K562 (cell line): ENCODE measurements at regions not wholly inside any gene's neighbourhood (a gene's known extent, or its start where the extent isn't known, plus 50 kb on each side); places are given as distances from the start of the nearest gene placed in this dataset.

Experiments used
- ATAC-seq: fragments of 200-7000 bp; cut with Tn5 transposase; 3 replicates; pipeline ENCODE4 v1.9.1; 2020; ENCODE audit warnings: moderate library complexity
- BruUV-seq: library from RNA; stranded (reverse); fragments of 400-500 nt; replicated peaks from 2 replicates; lab custom pipeline; 2021; lab: Mats Ljungman, UMichigan
- CTCF ChIA-PET: fragments of 300-600 bp; formaldehyde crosslinking; extraction: SDS; loops from one replicate; lab custom pipeline; 2021; ENCODE audit warnings: low intra/inter-chr PET ratio; lab: Yijun Ruan, JAX
- POLR2A ChIA-PET: fragments of 300-600, 350-650 bp; sonication (Branson Sonifier 250); formaldehyde crosslinking; extraction: SDS; loops from one replicate; lab custom pipeline; 2021; ENCODE audit warnings: antibody characterized with exemption, inconsistent platforms; lab: Yijun Ruan, JAX
- DNase-seq, 4 experiments: peaks; one replicate each; pipeline versions ENCODE4 v3.0.0 to v3.0.0-alpha.2; 2011 to 2018; ENCODE audit warnings: low spot score in 3 of 4, mixed read lengths in 3 of 4; ENCODE audit errors: extremely low read depth in 1 of 4
- FAIRE-seq: peaks from 2 replicates; lab custom pipeline; 2011; peaks lifted over from hg19 to GRCh38; lab: Jason Lieb, UNC
- H2AFZ ChIP-seq: 2 replicates; pipeline ENCODE4 v1.6.0; 2011; ENCODE audit warnings: low read depth, low read length, control low read depth, inconsistent platforms
- H3K27ac ChIP-seq: fragments of 200-600 bp; 3 replicates; pipeline ENCODE4 v1.8.0; 2011; ENCODE audit warnings: low read depth, mild to moderate bottlenecking, control low read depth, inconsistent platforms, low read length, moderate library complexity, mixed read lengths; ENCODE audit errors: extremely low read depth
- H3K27me3 ChIP-seq, 2 experiments: fragments of 300-600 bp in 1 of 2; 2 replicates in 1 of 2; 3 replicates in 1 of 2; pipeline versions ENCODE4 v1.6.0 to v1.8.0; 2011; ENCODE audit warnings: inconsistent platforms in 2 of 2, low read length in 2 of 2, mild to moderate bottlenecking in 1 of 2, mixed read lengths in 1 of 2, moderate library complexity in 1 of 2; ENCODE audit not compliant: control insufficient read depth in 2 of 2, insufficient read depth in 2 of 2
- H3K36me3 ChIP-seq: fragments of 300-600 bp; 3 replicates; pipeline ENCODE4 v1.8.0; 2011; ENCODE audit warnings: mild to moderate bottlenecking, low read length, inconsistent platforms; ENCODE audit not compliant: control insufficient read depth, insufficient read depth
- H3K4me1 ChIP-seq, 2 experiments: fragments of 200-600 bp in 1 of 2; replicated peaks in 1 of 2; 2 replicates in 1 of 2; 3 replicates in 1 of 2; pipeline versions ENCODE4 v1.5.1 to v1.8.0; 2011; ENCODE audit warnings: inconsistent platforms in 2 of 2, low read length in 2 of 2, mild to moderate bottlenecking in 1 of 2, mixed read lengths in 1 of 2, moderate library complexity in 1 of 2; ENCODE audit not compliant: control insufficient read depth in 2 of 2, insufficient read depth in 2 of 2
- H3K4me2 ChIP-seq: 2 replicates; pipeline ENCODE4 v1.6.1; 2011; ENCODE audit warnings: low read length, control low read depth, inconsistent platforms, mixed read lengths; ENCODE audit not compliant: insufficient read depth
- H3K4me3 ChIP-seq: fragments of 200-600 bp; sonication (generic), shearing (Covaris generic); 2 replicates; pipeline ENCODE4 v1.5.1; 2016; ENCODE audit warnings: control low read depth, inconsistent platforms
- H3K79me2 ChIP-seq: fragments of 200-600 bp; 3 replicates; pipeline ENCODE4 v1.8.0; 2011; ENCODE audit warnings: low read length, inconsistent platforms; ENCODE audit not compliant: control insufficient read depth, insufficient read depth
- H3K9ac ChIP-seq, 2 experiments: 2 replicates each; pipeline versions ENCODE4 v1.6.0 to v1.6.1; 2011; ENCODE audit warnings: low read depth in 2 of 2, low read length in 2 of 2, control low read depth in 1 of 2, inconsistent platforms in 1 of 2, mild to moderate bottlenecking in 1 of 2, mixed read lengths in 1 of 2; ENCODE audit not compliant: insufficient read depth in 1 of 2
- H3K9me1 ChIP-seq: one replicate; pipeline ENCODE4 v1.6.0; 2011; ENCODE audit warnings: inconsistent platforms, mild to moderate bottlenecking, low read length, moderate library complexity; ENCODE audit not compliant: control insufficient read depth, insufficient read depth
- H3K9me3 ChIP-seq: replicated peaks from 2 replicates; pipeline ENCODE4 v1.5.1; 2011; ENCODE audit warnings: low read depth, low read length, inconsistent platforms; ENCODE audit not compliant: control insufficient read depth, insufficient read depth
- H4K20me1 ChIP-seq: replicated peaks from 2 replicates; pipeline ENCODE4 v1.6.1; 2011; ENCODE audit warnings: low read length, inconsistent platforms, mixed read lengths; ENCODE audit not compliant: control insufficient read depth, insufficient read depth
- AFF4 ChIP-seq: sonication (generic); formaldehyde crosslinking; IDR thresholded peaks from 2 replicates; pipeline ENCODE4 v1.8.0; 2023; ENCODE audit warnings: mild to moderate bottlenecking, missing genetic modification reagents
- C11orf30 ChIP-seq: fragments of 450-650 bp; IDR thresholded peaks from 2 replicates; pipeline ENCODE4 v1.6.1; 2016; ENCODE audit warnings: low read depth, mild to moderate bottlenecking
- MAFF ChIP-seq: IDR thresholded peaks from 2 replicates; pipeline ENCODE4 v1.6.1; 2012; ENCODE audit warnings: low read length, improper control_type of control experiment
- PHF21A ChIP-seq: fragments of 450-650 bp; IDR thresholded peaks from 2 replicates; pipeline ENCODE4 v1.6.1; 2017; ENCODE audit warnings: low read depth, borderline replicate concordance
- SMC3 ChIP-seq: conservative IDR thresholded peaks from 2 replicates; pipeline ENCODE4 v1.6.1; 2011; ENCODE audit warnings: low read depth, low read length, improper control_type of control experiment; ENCODE audit not compliant: insufficient read depth
- SPI1 ChIP-seq: IDR thresholded peaks from 2 replicates; pipeline ENCODE4 v1.6.1; 2011; ENCODE audit warnings: low read depth, low read length, control low read depth, borderline replicate concordance
- TSHZ1 ChIP-seq: fragments of 250-450 bp; sonication (Bioruptor Pico); IDR thresholded peaks from 2 replicates; pipeline ENCODE4 v1.4.0; 2020; ENCODE audit warnings: mild to moderate bottlenecking, moderate library complexity
- ZFP91 ChIP-seq: sonication (generic); formaldehyde crosslinking; IDR thresholded peaks from 2 replicates; pipeline ENCODE4 v1.8.0; 2022; ENCODE audit warnings: mild to moderate bottlenecking, missing genetic modification reagents
- ZSCAN29 ChIP-seq: fragments of 450-650 bp; IDR thresholded peaks from 2 replicates; pipeline ENCODE4 v1.6.1; 2017
- WGBS: fragments of 100-300 bp; shearing (Covaris generic); methylation state at CpG from one replicate; pipeline ENCODE4 v1.1.6; 2016; ENCODE audit warnings: low coverage, mixed read lengths; ENCODE audit not compliant: insufficient coverage; ENCODE audit errors: missing lambda C conversion rate; 5-methylcytosine and 5-hydroxymethylcytosine counted together
- in situ Hi-C: fragments of 300-500 bp; cut with MboI; formaldehyde crosslinking; loops from 4 replicates; pipeline ENCODE4 v1.15.0; 2018; ENCODE audit warnings: inconsistent platforms, mixed read lengths
- intact Hi-C: fragments of 100-400 bp; cut with micrococcal nuclease; formaldehyde crosslinking; loops from 2 replicates; pipeline ENCODE4 v1.14.2; 2022

GRCh38 chr20:6696001-6696400, 71.5 kb upstream of the BMP2 start:
- Histone ChIP-seq H3K36me3 (no peaks in the 10 kb centered on the region), H3K4me2 (no peak overlapping the region), H3K9ac (no peak overlapping the region), H3K9me1 (no peaks in the 10 kb centered on the region), H3K27ac (no peak overlapping the region), H3K4me1 (no peaks in the 10 kb centered on the region), H3K9me3 (no peaks in the 10 kb centered on the region), H3K27me3 (no peaks in the 10 kb centered on the region), H4K20me1 (no peaks in the 10 kb centered on the region), H3K79me2 (no peaks in the 10 kb centered on the region), H2AFZ (no peak overlapping the region), H3K4me3 (no peak overlapping the region)
- BruUV-seq: no TSS peak
- no peak for FAIRE-seq
- ChIA-PET CTCF (no interaction called here), POLR2A (interaction anchor here (0.6 kb wide), 1 partner anchor 1144 kb away, joined by 3 read pairs; no protein-coding TSS in a partner anchor)
- 2% methylated on average over 4 of the region's 4 CpGs for WGBS
- DNase-seq: no peak
- ATAC-seq: no peak
- intact Hi-C loops: no loop called here
- TF ChIP-seq MAFF: no peak
- no peak for TF ChIP-seq SPI1
- no peak for TF ChIP-seq ZFP91 (CRISPR knock-in tag)
- TF ChIP-seq PHF21A: no peak
- TF ChIP-seq ZSCAN29: no peak
- no peak for TF ChIP-seq C11orf30
- TF ChIP-seq TSHZ1 (CRISPR knock-in tag): no peak
- no peak for TF ChIP-seq AFF4 (CRISPR knock-in tag)
- no peak for TF ChIP-seq SMC3
- in situ Hi-C loops: no loop called here
